Vagina (tissue), 2 donors: ENCODE measurements at regions not wholly inside any gene's neighbourhood (a gene's known extent, or its start where the extent isn't known, plus 50 kb on each side); places are given as distances from the start of the nearest gene placed in this dataset.
"Not testable (repeated sequence)": the region's sequence is repeated elsewhere in the genome, so short reads cannot be mapped to it uniquely, and the experiment has no call there.

Source experiments
- DNase-seq, 2 donors: peaks; one replicate each; pipeline ENCODE4 v3.0.0-alpha.2; 2017; ENCODE audit errors: extremely low spot score in 2 of 2
- H3K27ac ChIP-seq: fragments of 200-600 bp; sonication (generic); one replicate; pipeline ENCODE4 v1.5.1; 2019
- H3K27me3 ChIP-seq: fragments of 200-600 bp; sonication (generic); one replicate; pipeline ENCODE4 v1.5.1; 2019
- H3K36me3 ChIP-seq, 2 donors: fragments of 200-600 bp; sonication (generic); one replicate each; pipeline ENCODE4 v1.5.1; 2017 to 2019
- H3K4me1 ChIP-seq: fragments of 200-600 bp; sonication (generic); one replicate; pipeline ENCODE4 v1.5.1; 2019
- H3K4me3 ChIP-seq, 2 donors: fragments of 200-600 bp; sonication (generic); 1 replicate in 1 of 2; 2 replicates in 1 of 2; pipeline ENCODE4 v1.5.1; 2016 to 2019
- H3K9me3 ChIP-seq: fragments of 200-600 bp; sonication (generic); one replicate; pipeline ENCODE4 v1.5.1; 2019
- intact Hi-C: fragments of 100-400 bp; cut with DNase I; formaldehyde crosslinking; loops from one replicate; pipeline ENCODE4 v1.15.1; 2023
- TF ChIP-seq, protein P1 (sequence below), 3 experiments: fragments of 450-650 bp in 2 of 3; fragments of 200-600 bp in 1 of 3; sonication (generic) in 1 of 3; IDR thresholded peaks; one replicate each; pipeline ENCODE4 v1.5.1; 2017 to 2019; ENCODE audit warnings: antibody characterized with exemption in 3 of 3, mild to moderate bottlenecking in 2 of 3, moderate library complexity in 2 of 3

DNA sequence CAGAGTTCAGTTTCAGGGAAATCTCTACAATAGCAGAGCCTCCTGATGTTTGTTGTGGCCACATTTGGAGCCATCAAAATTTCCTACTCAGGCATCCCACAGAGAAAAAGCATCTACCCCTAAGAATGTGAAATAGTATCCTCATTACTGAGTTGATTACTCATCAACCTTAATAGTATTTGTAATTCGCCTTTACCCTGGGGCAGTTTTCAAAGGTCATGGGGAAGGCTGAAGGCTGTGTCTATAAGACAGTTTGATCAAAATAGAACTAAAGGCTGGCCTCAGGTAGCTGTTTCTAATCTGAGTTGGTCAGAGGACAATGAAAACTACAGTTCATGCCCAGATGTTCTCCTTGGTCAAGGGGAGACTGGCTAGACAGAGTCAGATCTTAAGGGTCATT lies 189.7 kb downstream of the ZNF92 start:
- H3K9me3 ChIP-seq, DNase-seq, H3K36me3 ChIP-seq, H3K4me1 ChIP-seq, H3K27ac ChIP-seq, H3K27me3 ChIP-seq, intact Hi-C loops, H3K4me3 ChIP-seq: not testable (repeated sequence)

DNA sequence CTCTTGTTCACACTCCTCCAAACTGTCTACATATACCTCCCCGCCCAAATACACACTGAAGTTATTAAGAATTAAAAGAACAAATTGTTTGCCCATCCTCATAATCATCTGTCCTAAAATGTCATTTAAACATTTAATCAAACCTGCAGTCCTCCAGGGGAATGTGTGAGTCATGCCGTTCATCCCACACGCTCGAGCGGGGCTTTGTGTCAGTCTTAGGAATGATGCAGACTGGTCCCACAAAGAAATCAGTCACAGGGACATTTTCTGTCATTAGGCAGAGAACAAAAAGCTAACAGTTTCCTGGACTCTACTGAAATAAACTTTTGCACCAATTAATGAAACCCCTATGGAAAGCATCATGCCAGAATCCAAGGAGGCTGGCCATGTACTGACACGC lies 194.6 kb downstream of the ZNF92 start:
- H3K4me3 ChIP-seq, H3K4me1 ChIP-seq, DNase-seq, intact Hi-C loops, H3K9me3 ChIP-seq, H3K36me3 ChIP-seq, H3K27ac ChIP-seq, H3K27me3 ChIP-seq: not testable (repeated sequence)

DNA sequence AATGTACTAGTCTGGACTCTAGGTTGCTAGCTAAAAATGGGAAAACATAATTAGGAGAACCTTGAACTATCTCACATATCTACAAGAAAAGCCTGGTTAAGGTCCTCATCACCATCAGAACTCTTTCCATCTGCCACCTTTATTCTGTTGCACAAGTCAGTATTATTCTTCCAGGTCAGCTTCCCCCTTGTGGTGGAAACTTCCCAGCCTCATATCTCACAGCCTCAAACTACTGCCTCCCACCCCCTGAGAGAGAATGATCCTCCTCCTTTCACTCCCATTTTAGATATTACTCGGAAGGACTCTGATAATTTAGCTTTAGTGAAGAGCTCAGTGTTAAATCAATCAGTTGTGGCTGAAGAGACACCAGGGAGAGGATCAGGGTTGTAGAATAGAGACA lies 197.3 kb downstream of the ZNF92 start:
- H3K4me3 ChIP-seq, H3K36me3 ChIP-seq, H3K27ac ChIP-seq, H3K27me3 ChIP-seq, DNase-seq, intact Hi-C loops, H3K4me1 ChIP-seq, H3K9me3 ChIP-seq: not testable (repeated sequence)

DNA sequence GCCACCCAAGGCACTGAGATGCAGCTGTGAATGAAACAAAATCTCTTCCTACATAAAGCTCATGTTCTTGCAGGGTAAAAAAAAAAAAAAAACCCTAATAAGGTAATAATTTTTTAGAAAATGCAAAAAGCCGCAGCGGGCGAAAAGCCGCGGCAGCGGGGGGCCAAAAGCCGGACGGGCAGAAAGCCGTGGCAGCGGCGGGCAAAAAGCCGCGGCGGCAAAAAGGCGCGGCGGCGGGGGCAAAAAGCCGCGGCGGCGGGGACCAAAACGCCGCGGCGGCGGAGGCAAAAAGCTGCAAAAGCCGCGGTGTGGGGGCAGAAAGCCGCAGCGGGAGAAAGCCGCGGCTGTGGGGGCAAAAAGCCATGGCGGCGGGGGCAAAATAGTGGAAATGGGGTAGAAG lies 198.9 kb downstream of the ZNF92 start:
- H3K27ac ChIP-seq, H3K9me3 ChIP-seq, H3K36me3 ChIP-seq, H3K4me3 ChIP-seq, DNase-seq, H3K4me1 ChIP-seq, intact Hi-C loops, H3K27me3 ChIP-seq: not testable (repeated sequence)

DNA sequence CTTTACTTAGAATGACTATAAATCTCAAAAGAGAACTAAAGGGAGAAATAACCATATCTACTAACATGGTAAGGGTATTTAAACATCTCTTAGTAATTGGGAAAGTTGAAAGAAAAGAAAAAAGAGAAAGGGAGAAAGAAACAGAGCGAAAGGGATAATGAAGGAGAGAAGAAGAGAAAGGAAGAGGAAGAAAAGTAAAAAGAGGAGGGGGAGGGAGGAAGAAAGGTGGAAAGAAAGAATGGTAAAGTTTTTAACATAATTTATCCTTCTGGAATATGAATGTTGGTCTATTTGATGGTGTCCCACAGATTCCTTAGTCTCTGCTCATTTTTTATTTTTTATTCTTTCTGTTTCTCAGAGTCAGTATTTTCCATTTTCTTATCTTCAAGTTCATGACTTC lies 202.7 kb downstream of the ZNF92 start:
- H3K36me3 ChIP-seq, DNase-seq, H3K9me3 ChIP-seq, H3K4me1 ChIP-seq, H3K27me3 ChIP-seq, intact Hi-C loops, H3K27ac ChIP-seq, H3K4me3 ChIP-seq: not testable (repeated sequence)

DNA sequence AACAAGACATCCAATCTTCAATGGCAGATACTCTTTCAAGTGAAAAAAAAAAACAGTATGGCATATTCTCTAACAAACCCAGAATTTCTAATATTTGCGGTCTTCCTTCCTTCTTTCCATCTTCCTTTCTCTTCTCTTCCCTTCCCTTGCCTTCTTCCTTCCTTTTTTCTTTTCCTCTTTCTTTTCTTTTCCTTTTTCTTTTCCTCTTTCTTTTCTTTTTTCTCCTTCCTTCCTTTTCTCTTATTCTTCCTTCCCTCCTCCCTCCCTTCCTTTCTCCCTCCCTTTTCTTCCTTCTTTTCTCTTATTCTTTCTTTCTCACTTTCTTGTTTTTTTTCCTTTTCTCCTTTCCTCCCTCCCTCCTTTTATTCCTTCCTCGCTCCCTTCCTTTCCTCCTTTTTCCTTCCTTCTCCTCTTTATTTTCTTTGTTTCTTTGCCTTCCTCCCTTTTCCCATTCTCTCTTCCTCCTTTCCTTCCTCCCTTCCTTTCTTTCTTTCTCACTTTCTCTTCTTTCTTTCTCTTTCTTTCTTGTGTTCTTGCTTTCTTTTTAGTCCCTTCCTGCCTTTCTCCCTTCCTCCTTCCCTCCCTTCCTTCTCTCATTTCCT lies 209.0 kb downstream of the ZNF92 start:
- H3K27me3 ChIP-seq, intact Hi-C loops, H3K4me1 ChIP-seq, H3K9me3 ChIP-seq, DNase-seq, H3K27ac ChIP-seq, H3K4me3 ChIP-seq, H3K36me3 ChIP-seq: not testable (repeated sequence)

DNA sequence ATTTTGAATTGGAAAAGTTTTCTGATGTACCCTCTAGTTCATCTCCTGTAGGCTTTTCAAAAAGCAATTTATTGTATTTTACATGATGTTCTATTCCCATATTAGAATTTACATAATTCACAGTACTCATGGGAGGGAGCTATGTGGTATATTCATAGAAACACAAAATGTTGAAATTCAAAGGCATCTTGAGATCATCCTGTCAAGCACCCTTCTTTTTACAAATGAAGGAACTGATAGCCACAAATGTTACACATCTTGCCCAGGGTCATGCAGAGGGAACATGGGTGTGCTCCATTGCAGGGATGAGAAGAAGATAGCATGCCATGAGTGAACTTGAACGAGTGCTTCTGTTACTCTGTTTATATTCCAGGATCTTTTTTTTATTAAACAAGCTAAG lies 228.8 kb downstream of the ZNF92 start:
- H3K27ac ChIP-seq, H3K4me1 ChIP-seq, intact Hi-C loops, H3K27me3 ChIP-seq, DNase-seq, H3K36me3 ChIP-seq, H3K9me3 ChIP-seq, H3K4me3 ChIP-seq: not testable (repeated sequence)

DNA sequence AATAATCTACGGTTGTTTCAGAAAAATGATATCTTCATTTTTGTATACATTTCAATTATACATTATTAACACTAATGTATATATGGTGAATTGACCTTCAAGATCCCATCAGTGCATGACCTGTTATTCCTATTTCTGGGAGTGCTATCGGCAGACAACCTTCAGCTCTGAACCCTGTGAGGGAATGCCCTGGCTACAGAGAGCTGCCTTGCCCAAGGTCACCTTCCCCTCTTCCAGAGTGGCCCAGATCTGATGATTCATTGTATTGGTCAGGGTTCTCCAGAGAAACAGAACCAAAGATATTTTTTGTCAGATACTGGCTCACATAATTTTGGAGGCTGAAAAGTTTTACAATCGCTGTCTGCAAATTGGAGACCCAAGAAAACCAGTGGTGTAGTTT lies 235.5 kb downstream of the ZNF92 start:
- Histone ChIP-seq H3K36me3 (no peaks in the 10 kb centered on the region), H3K27ac (no peak overlapping the region), H3K4me1 (no peaks in the 10 kb centered on the region), H3K9me3 (no peaks in the 10 kb centered on the region), H3K27me3 (no peaks in the 10 kb centered on the region), H3K4me3 (no peak overlapping the region)
- intact Hi-C loops: no loop called here
- TF ChIP-seq, protein P1, sequence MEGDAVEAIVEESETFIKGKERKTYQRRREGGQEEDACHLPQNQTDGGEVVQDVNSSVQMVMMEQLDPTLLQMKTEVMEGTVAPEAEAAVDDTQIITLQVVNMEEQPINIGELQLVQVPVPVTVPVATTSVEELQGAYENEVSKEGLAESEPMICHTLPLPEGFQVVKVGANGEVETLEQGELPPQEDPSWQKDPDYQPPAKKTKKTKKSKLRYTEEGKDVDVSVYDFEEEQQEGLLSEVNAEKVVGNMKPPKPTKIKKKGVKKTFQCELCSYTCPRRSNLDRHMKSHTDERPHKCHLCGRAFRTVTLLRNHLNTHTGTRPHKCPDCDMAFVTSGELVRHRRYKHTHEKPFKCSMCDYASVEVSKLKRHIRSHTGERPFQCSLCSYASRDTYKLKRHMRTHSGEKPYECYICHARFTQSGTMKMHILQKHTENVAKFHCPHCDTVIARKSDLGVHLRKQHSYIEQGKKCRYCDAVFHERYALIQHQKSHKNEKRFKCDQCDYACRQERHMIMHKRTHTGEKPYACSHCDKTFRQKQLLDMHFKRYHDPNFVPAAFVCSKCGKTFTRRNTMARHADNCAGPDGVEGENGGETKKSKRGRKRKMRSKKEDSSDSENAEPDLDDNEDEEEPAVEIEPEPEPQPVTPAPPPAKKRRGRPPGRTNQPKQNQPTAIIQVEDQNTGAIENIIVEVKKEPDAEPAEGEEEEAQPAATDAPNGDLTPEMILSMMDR (IDR thresholded peaks at IDR 0.05): no peak
- no peak for DNase-seq

DNA sequence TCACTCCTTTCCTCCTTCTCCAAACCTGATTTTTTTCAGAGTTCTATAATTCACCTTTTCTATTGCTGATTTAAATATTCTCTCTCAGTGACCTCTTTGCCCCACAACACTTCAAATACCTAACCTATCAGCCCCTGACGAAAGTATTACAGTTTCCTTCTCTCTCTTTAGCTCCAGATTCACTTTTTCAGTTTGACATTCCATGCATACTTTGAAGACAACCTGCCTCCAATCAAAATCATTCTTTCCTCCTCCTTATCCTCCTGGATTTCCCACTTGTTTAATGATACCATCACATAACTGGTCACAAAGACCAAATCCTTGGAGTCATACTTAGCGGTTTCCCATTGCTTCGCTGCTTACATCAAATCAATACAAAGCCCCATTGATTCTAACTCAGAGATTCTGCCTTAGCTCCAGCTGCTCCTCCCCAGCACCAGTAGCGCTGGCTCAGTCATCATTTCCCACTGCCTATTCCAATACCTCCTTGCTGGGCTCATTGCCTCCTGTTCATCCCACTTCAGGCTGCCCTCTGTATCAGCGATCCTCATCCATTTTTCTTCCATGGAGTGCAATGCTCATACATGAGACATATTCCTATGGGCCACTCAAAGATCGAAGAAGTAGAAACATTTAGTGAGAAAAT lies 240.1 kb downstream of the ZNF92 start:
- H3K4me3 ChIP-seq, H3K27me3 ChIP-seq, H3K9me3 ChIP-seq, intact Hi-C loops, DNase-seq, H3K36me3 ChIP-seq, H3K27ac ChIP-seq, H3K4me1 ChIP-seq: not testable (repeated sequence)

DNA sequence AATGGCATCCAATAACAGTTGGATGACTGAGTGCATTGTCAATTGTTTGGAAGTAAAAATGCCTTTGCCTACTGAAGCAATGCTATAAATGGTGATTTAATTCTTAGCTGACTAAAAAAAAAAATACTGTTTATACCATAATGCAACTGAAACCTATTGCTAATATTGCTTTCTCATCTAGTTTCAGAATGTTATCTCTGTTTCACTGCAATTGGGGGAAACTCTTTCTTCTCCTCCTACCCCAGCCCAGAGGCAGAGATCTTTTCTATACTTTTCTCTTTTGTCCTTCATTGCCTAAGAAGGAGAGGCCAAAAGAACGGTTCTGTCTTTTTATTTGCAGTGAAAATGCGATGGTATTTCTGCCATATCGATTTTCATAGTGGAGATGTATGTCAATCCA lies 242.5 kb downstream of the ZNF92 start:
- H3K27ac ChIP-seq, DNase-seq, intact Hi-C loops, H3K9me3 ChIP-seq, H3K4me1 ChIP-seq, H3K27me3 ChIP-seq, H3K4me3 ChIP-seq, H3K36me3 ChIP-seq: not testable (repeated sequence)

DNA sequence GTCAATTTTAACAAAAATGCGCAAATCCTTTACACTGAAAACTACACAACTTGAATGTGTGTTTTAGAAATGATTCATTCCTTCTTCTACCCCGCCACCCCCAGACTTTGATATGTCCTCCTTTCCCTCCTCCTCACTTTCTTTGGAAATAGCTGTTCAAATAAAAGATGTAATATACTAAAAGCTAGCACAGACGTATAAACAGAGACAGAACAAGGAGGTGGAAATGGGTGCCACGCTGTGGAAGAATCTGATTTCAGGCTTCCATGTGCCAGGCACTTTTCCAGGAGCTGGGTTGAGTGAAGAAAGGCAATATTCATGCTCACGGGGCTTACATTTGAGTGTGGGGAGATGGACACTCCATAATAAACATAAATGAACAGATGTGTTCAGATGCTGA lies 246.6 kb downstream of the ZNF92 start:
- H3K4me3 ChIP-seq, DNase-seq, H3K4me1 ChIP-seq, H3K9me3 ChIP-seq, H3K36me3 ChIP-seq, H3K27ac ChIP-seq, intact Hi-C loops, H3K27me3 ChIP-seq: not testable (repeated sequence)

DNA sequence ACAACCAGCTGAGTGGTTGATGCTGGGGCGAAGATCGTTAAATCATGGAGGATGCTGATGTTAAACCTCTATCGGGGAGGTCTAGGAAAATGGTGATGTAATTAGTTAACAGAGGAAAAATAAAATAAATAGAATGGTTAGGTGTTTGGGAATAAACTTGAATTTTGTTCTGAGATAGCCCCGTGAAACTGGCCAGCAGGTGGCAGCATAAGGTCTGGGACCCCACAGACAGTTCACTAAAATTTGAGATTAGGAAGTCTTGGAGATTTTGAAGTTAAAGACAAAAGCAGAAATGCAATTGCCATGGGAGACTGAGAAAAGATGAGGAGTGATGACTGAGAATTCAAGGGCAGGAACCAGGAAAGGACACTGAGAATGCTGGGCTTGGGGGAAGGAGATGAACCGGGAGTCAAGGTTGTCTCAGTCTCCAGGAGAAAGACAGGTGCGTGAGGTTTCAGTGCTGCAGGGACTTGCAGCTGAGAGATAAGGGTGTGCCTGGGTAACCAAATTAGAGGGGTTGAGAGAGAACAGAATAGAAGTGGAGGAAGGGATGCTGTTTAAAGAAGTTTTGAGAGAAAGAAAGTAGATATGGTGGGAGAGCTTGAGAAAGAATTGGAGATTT lies 248.0 kb downstream of the ZNF92 start:
- H3K4me3 ChIP-seq, H3K9me3 ChIP-seq, intact Hi-C loops, H3K27ac ChIP-seq, H3K4me1 ChIP-seq, H3K27me3 ChIP-seq, H3K36me3 ChIP-seq, DNase-seq: not testable (repeated sequence)

DNA sequence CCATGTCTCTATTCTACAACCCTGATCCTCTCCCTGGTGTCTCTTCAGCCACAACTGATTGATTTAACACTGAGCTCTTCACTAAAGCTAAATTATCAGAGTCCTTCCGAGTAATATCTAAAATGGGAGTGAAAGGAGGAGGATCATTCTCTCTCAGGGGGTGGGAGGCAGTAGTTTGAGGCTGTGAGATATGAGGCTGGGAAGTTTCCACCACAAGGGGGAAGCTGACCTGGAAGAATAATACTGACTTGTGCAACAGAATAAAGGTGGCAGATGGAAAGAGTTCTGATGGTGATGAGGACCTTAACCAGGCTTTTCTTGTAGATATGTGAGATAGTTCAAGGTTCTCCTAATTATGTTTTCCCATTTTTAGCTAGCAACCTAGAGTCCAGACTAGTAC lies 241.6 kb upstream of the VKORC1L1 start:
- intact Hi-C loops, H3K4me1 ChIP-seq, H3K36me3 ChIP-seq, H3K27ac ChIP-seq, H3K4me3 ChIP-seq, H3K27me3 ChIP-seq, DNase-seq, H3K9me3 ChIP-seq: not testable (repeated sequence)
